Upper lobe of right lung (tissue), 1 donor: ENCODE measurements at regions not wholly inside any gene's neighbourhood (a gene's known extent, or its start where the extent isn't known, plus 50 kb on each side); places are given as distances from the start of the nearest gene placed in this dataset.
A peak's percentile ranks its signal among the peaks of the same experiment; 100 is the strongest.
"Not testable (repeated sequence)": the region's sequence is repeated elsewhere in the genome, so short reads cannot be mapped to it uniquely, and the experiment has no call there.

Experiments
- ATAC-seq: fragments of 200-7000 bp; cut with Tn5 transposase; one replicate; pipeline ENCODE4 v1.9.1; 2020; ENCODE audit warnings: mild to moderate bottlenecking, moderate library complexity
- DNase-seq: peaks from one replicate; pipeline ENCODE4 v3.0.0-alpha.2; 2020
- H3K27ac ChIP-seq: fragments of 200-600 bp; one replicate; pipeline ENCODE4 v1.8.0; 2022
- H3K27me3 ChIP-seq: fragments of 200-600 bp; one replicate; pipeline ENCODE4 v1.8.0; 2022; ENCODE audit warnings: mild to moderate bottlenecking
- H3K36me3 ChIP-seq: fragments of 200-600 bp; one replicate; pipeline ENCODE4 v1.8.0; 2022
- H3K4me1 ChIP-seq: fragments of 200-600 bp; one replicate; pipeline ENCODE4 v1.8.0; 2022
- H3K4me3 ChIP-seq: fragments of 200-600 bp; one replicate; pipeline ENCODE4 v1.8.0; 2022; ENCODE audit warnings: mild to moderate bottlenecking
- H3K9me3 ChIP-seq: fragments of 200-600 bp; one replicate; pipeline ENCODE4 v1.8.0; 2022
- CTCF ChIP-seq: fragments of 200-600 bp; IDR thresholded peaks from one replicate; pipeline ENCODE4 v1.8.0; 2022; ENCODE audit warnings: antibody characterized with exemption
- intact Hi-C: fragments of 100-400 bp; cut with DNase I; formaldehyde crosslinking; loops from one replicate; pipeline ENCODE4 v1.11.0; 2022
- donor health status: DM: no; HTN: yes; CAD: no; lungs with severe emphysema.

DNA sequence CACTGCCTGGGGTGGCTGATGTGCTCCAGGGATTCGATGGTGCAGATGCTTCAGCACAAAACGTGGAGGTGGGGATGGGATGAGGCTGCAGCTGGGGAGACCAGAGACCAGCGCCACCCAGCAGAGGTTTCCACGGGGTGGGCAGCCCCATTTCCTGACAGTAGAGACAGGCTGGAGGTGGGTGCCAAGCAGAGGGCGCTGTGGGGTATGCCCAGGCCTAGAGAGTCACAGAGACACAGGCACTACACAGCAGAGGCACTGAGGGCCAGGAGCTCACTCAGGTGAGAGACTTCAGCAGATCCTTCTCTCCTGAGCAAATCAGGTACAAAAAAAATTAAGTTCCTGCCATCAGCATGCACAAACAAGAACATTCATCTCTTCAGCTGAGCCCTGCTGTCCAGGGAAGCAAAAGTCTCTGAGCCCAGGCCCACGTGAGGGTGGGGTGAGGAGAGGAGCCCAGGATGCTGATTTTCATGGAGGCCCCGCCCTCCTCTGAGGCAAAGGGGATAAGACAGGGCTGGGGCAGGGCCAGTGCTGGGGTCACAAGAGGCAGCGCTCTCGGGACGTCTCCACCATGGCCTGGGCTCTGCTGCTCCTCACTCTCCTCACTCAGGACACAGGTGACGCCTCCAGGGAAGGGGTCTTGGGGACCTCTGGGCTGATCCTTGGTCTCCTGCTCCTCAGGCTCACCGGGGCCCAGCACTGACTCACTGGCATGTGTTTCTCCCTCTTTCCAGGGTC is 53.1 kb downstream of the GGTLC2 start:
- Histone ChIP-seq H3K4me1 (peaks cover 6% of the 10 kb centered on the region), H3K27me3 (no peaks in the 10 kb centered on the region), H3K9me3 (no peaks in the 10 kb centered on the region), H3K27ac (no peak overlapping the region), H3K4me3 (no peak overlapping the region), H3K36me3 (no peaks in the 10 kb centered on the region)
- DNase-seq: no peak
- no peak for ATAC-seq
- intact Hi-C loops: no loop called here
- no peak for TF ChIP-seq CTCF

GRCh38 chr22:22698263-22698750 is 53.9 kb downstream of the GGTLC2 start:
- intact Hi-C loops: no loop called here
- Histone ChIP-seq H3K36me3 (no peaks in the 10 kb centered on the region), H3K9me3 (no peaks in the 10 kb centered on the region), H3K4me3 (no peak overlapping the region), H3K27ac (no peak overlapping the region), H3K27me3 (no peaks in the 10 kb centered on the region), H3K4me1 (no peaks in the 10 kb centered on the region)
- TF ChIP-seq CTCF: no peak
- DNase-seq (no peak), ATAC-seq (no peak)

- H3K27ac ChIP-seq: no peak overlapping the region
- DNase-seq (no peak), ATAC-seq (no peak)
- no peak overlapping the region for H3K4me3 ChIP-seq
- H3K27me3 ChIP-seq: no peaks in the 10 kb centered on the region
- H3K36me3 ChIP-seq: no peaks in the 10 kb centered on the region
- H3K9me3 ChIP-seq: no peaks in the 10 kb centered on the region
- H3K4me1 ChIP-seq: no peaks in the 10 kb centered on the region
- TF ChIP-seq CTCF: no peak
- intact Hi-C loops: no loop called here
Measured at GRCh38 chr22:22700631-22701030, 56.2 kb downstream of the GGTLC2 start.

- DNase-seq: not testable (repeated sequence)
Measured at GRCh38 chr22:22701557-22701956, 57.1 kb downstream of the GGTLC2 start.

GRCh38 chr22:22702237-22703202 is 58.1 kb downstream of the GGTLC2 start:
- H3K4me3 ChIP-seq: no peak overlapping the region
- no peak overlapping the region for H3K27ac ChIP-seq
- TF ChIP-seq CTCF: peak; percentile 19
- intact Hi-C loops: no loop called here
- no peaks in the 10 kb centered on the region for H3K27me3 ChIP-seq
- H3K4me1 ChIP-seq: no peaks in the 10 kb centered on the region
- H3K36me3 ChIP-seq: no peaks in the 10 kb centered on the region
- peak; percentile 31 for ATAC-seq
- no peak for DNase-seq
- no peaks in the 10 kb centered on the region for H3K9me3 ChIP-seq

More at GRCh38 chr22:22701557-22701956, 57.1 kb downstream of the GGTLC2 start:
- H3K27ac ChIP-seq, H3K4me1 ChIP-seq, H3K4me3 ChIP-seq, H3K9me3 ChIP-seq, H3K27me3 ChIP-seq, intact Hi-C loops, ATAC-seq, H3K36me3 ChIP-seq: not testable (repeated sequence)

DNA sequence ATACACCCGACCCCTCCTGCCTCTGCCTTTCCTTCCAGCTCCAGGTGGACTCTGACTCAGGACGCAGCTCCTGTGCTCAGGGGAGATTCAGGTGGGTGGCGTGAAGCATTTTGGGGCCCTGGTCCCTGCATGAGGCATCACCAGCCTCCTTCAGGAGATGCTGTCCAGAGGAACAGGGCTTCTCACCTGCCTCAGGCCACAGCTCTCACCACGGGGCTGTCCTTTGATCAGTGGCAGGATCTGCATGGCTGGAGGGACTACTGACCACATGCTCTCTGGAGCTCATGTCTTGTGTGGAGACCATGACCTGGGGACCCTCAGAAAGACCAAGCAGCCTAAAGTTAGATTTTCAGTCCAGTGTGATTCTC is 58.8 kb downstream of the GGTLC2 start:
- Histone ChIP-seq H3K4me1 (no peaks in the 10 kb centered on the region), H3K36me3 (no peaks in the 10 kb centered on the region), H3K27ac (no peak overlapping the region), H3K9me3 (no peaks in the 10 kb centered on the region), H3K4me3 (no peak overlapping the region), H3K27me3 (no peaks in the 10 kb centered on the region)
- TF ChIP-seq CTCF: no peak
- DNase-seq (no peak), ATAC-seq (no peak)
- intact Hi-C loops: no loop called here
